Chondrocyte (in vitro differentiated cells): ENCODE measurements at regions not wholly inside any gene's neighbourhood (a gene's known extent, or its start where the extent isn't known, plus 50 kb on each side); places are given as distances from the start of the nearest gene placed in this dataset.

Experiments used
- DNase-seq: peaks from one replicate; pipeline ENCODE4 v3.0.0; 2021; ENCODE audit warnings: mixed read lengths, low spot score
- H3K27ac Mint-ChIP-seq: one replicate; pipeline ENCODE4 v1.8.0; 2021; ENCODE audit warnings: mild to moderate bottlenecking, moderate library complexity, mixed read lengths; ENCODE audit not compliant: unreplicated experiment
- H3K27me3 Mint-ChIP-seq: 2 replicates; pipeline ENCODE4 v1.8.0; 2021; ENCODE audit warnings: low read depth, mixed read lengths
- H3K36me3 Mint-ChIP-seq: 2 replicates; pipeline ENCODE4 v1.8.0; 2021; ENCODE audit warnings: low read depth, mixed read lengths
- H3K4me1 Mint-ChIP-seq: 2 replicates; pipeline ENCODE4 v1.8.0; 2021; ENCODE audit warnings: low read depth, mild to moderate bottlenecking, mixed read lengths
- H3K4me3 Mint-ChIP-seq: one replicate; pipeline ENCODE4 v1.8.0; 2021; ENCODE audit warnings: mild to moderate bottlenecking, moderate library complexity, mixed read lengths; ENCODE audit not compliant: unreplicated experiment
- H3K9me3 Mint-ChIP-seq: 2 replicates; pipeline ENCODE4 v1.8.0; 2021; ENCODE audit warnings: low read depth, mixed read lengths
- CTCF ChIP-seq: fragments of 200-600 bp; sonication (generic); IDR thresholded peaks from 2 replicates; pipeline ENCODE4 v1.5.0; 2021; ENCODE audit warnings: antibody characterized with exemption, mild to moderate bottlenecking, moderate library complexity

GRCh38 chr9:82281066-82281465 lies 292.5 kb downstream of the SPATA31D1 start:
- Mint-ChIP-seq H3K4me3 (no peak overlapping the region), H3K36me3 (peaks cover under 1% of the 10 kb centered on the region), H3K4me1 (no peaks in the 10 kb centered on the region), H3K27me3 (no peaks in the 10 kb centered on the region), H3K9me3 (peaks cover 1% of the 10 kb centered on the region), H3K27ac (no peak overlapping the region)
- no peak for TF ChIP-seq CTCF
- DNase-seq: no peak

DNA sequence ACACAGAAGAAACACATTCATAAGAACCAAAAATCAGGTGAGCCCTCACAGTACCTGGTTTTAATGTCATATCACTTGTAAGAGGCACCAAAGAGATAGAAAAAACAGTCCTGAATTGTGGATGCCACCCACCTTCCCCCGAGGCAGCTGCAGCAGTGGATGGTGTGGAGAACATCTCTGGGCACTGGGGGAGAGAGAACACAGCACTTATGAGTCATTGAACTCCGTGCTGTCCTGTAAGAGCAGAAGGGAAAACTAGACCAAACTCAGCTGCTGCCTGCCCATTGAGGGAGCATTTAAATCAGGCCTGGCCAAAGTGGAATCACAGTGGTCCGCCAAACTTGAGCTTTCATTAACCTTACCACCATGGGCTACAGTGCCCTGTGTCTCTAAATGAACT lies 296.2 kb downstream of the SPATA31D1 start:
- no peak for DNase-seq
- peaks cover 8% of the 10 kb centered on the region for H3K36me3 Mint-ChIP-seq
- no peak overlapping the region for H3K27ac Mint-ChIP-seq
- no peaks in the 10 kb centered on the region for H3K4me1 Mint-ChIP-seq
- H3K4me3 Mint-ChIP-seq: no peak overlapping the region
- no peaks in the 10 kb centered on the region for H3K27me3 Mint-ChIP-seq
- peaks cover 30% of the 10 kb centered on the region for H3K9me3 Mint-ChIP-seq
- no peak for TF ChIP-seq CTCF

GRCh38 chr9:82295181-82295580 lies 306.6 kb downstream of the SPATA31D1 start:
- no peaks in the 10 kb centered on the region for H3K27me3 Mint-ChIP-seq
- no peak for TF ChIP-seq CTCF
- H3K36me3 Mint-ChIP-seq: peaks cover under 1% of the 10 kb centered on the region
- no peak overlapping the region for H3K27ac Mint-ChIP-seq
- no peaks in the 10 kb centered on the region for H3K4me1 Mint-ChIP-seq
- H3K4me3 Mint-ChIP-seq: no peak overlapping the region
- no peak for DNase-seq
- peaks cover 13% of the 10 kb centered on the region for H3K9me3 Mint-ChIP-seq

DNA sequence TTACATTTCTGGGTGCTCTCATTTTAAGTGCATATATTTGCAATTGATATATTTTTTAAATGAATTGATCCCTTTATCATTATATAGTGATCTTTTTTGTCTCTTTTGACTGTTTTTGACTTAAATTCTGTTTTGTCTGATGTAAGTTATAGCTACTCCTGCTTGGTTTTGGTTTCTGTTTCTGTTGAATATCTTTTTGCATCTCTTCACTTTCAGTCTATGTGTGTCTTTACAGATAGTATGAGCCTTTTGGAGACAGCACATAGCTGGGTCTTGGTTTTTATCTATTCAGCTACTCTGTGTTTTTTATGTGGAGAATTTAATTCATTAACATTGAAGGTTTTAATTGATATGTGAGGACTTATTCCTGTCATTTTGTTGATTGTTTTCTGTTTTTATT lies 311.3 kb downstream of the SPATA31D1 start:
- Mint-ChIP-seq H3K27me3 (no peaks in the 10 kb centered on the region), H3K27ac (no peak overlapping the region), H3K9me3 (peaks cover 13% of the 10 kb centered on the region), H3K4me3 (no peak overlapping the region), H3K4me1 (no peaks in the 10 kb centered on the region), H3K36me3 (peaks cover 5% of the 10 kb centered on the region)
- DNase-seq: no peak
- TF ChIP-seq CTCF: no peak

DNA sequence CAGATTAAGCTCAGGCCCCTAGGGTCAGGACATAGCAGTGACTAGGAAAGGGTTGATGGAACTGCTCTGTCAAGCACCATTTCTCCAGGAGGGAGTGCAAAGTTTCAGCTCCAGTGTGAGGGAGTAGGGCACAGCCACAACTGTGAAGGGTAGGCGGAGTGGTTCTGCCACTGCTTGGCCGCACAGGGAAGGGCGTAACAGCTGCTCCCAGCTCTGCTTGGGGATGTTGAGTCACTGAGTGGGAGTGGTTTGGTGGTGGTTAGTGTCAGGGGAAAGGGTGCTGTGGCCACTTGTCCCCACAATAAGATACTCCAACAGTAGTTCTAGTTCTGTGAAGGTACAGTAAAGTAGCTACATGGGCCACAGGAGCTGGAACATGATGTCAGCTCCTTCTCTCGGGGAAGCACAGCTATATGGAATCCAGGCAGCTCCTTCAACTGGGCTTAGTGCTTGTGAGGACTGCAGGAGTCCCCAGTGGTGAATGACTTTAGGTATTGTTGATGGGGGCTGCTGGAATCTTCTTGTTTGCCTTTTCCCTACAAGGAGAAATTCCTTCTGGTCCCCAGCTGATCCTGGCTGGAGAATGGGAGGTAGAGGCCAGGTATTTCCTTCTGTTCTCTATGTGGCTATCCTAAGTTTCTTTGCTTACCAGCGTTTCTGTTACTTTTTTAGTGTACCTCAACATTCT lies 314.5 kb downstream of the SPATA31D1 start:
- H3K36me3 Mint-ChIP-seq: peaks cover 5% of the 10 kb centered on the region
- no peak overlapping the region for H3K4me3 Mint-ChIP-seq
- H3K27me3 Mint-ChIP-seq: no peaks in the 10 kb centered on the region
- TF ChIP-seq CTCF: no peak
- H3K27ac Mint-ChIP-seq: no peak overlapping the region
- H3K4me1 Mint-ChIP-seq: no peaks in the 10 kb centered on the region
- peaks cover 13% of the 10 kb centered on the region for H3K9me3 Mint-ChIP-seq
- no peak for DNase-seq
